ENCODE measurements at regions not wholly inside any gene's neighbourhood (a gene's known extent, or its start where the extent isn't known, plus 50 kb on each side); places are given as distances from the start of the nearest gene placed in this dataset.

DNA sequence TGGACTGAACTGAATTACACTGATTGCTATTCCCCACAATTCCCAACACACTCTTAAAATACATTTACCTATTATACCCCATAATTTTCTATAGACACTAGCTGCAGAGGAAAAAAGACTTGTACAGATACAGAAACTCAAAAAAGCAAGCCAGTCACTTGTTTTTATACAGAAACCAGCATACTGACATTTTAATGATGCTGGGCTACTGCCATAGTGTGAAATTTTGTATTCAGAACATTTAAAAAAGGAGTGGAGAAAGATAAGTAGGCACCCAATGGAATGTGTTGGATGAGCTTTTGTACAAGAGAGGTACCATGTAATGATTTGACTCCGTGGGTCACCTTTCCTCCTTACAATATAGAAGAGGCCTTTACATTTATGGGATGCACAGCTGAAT, 740.1 kb downstream of the PLCL1 start:
- H3K27ac ChIP-seq (ENCODE audit: low read depth in 1 of 2, low read length in 2 of 2), result no peak overlapping the region
- H3K9me3 ChIP-seq (ENCODE audit: control insufficient read depth in 1 of 2, insufficient read depth in 1 of 2, low read length in 2 of 2), result peaks cover 4 to 5% of the 10 kb centered on the region in 2 experiments
- H3K27me3 ChIP-seq (ENCODE audit: control insufficient read depth in 1 of 2, insufficient read depth in 2 of 2, low read length in 2 of 2), result no peaks in the 10 kb centered on the region
- no peaks in the 10 kb centered on the region for H3K36me3 Mint-ChIP-seq (ENCODE audit: low read depth)
- ATAC-seq (ENCODE audit: poor library complexity) (no peak), DNase-seq (no peak)
- POLR2A ChIA-PET, result no interaction called here
- CTCF ChIA-PET, result interaction anchor here (0.5 kb wide), 1 partner anchor 1702 kb away, joined by 4 read pairs; no protein-coding TSS in a partner anchor
- intact Hi-C loops (cut with DNase I, micrococcal nuclease), result loop anchor here in 1 of 2 experiments (10.0 kb wide), 1 partner anchor 1010 kb away; no protein-coding TSS in a partner anchor
- H3K4me1 ChIP-seq (ENCODE audit: insufficient read depth, low read length), result no peaks in the 10 kb centered on the region
- H3K4me3 Mint-ChIP-seq, result no peak overlapping the region
- H3K4me3 ChIP-seq (ENCODE audit: low read length), result no peak overlapping the region
- no peaks in the 10 kb centered on the region for H3K4me1 Mint-ChIP-seq (ENCODE audit: low read depth)
- no peak overlapping the region for H3K27ac Mint-ChIP-seq
- H3K27me3 Mint-ChIP-seq, result peaks cover 4% of the 10 kb centered on the region
- no peak for TF ChIP-seq CTCF (IDR thresholded peaks at IDR 0.05)
- H3K36me3 ChIP-seq (ENCODE audit: insufficient read depth, low read length), result no peaks in the 10 kb centered on the region
- no peaks in the 10 kb centered on the region for H3K9me3 Mint-ChIP-seq

DNA sequence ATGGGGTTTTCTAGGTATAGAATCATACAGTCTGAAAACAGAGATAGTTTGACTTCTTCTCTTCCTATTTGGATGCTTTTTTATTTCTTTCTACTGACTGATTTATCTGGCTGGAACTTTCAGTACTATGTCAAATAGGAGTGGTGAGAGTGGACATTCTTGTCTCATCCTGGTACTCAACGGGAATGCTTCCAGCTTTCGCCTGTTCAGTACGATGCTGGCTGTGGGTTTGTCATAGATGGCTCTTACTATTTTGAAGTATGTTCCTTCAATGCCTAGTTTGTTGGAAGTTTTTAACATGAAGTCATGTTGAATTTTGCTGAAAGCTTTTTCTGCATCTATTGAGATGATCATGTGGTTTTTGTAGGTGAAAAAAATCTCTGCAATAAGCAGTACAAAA, 730.4 kb downstream of the PLCL1 start:
- DNase-seq (no peak), ATAC-seq (ENCODE audit: poor library complexity) (no peak)
- intact Hi-C loops (cut with DNase I, micrococcal nuclease), result no loop called here
- no peak for TF ChIP-seq CTCF (IDR thresholded peaks at IDR 0.05)
- no peak overlapping the region for H3K27ac ChIP-seq (ENCODE audit: low read depth in 1 of 2, low read length in 2 of 2)
- ChIA-PET POLR2A (no interaction called here), CTCF (no interaction called here)
- no peaks in the 10 kb centered on the region for H3K4me1 ChIP-seq (ENCODE audit: insufficient read depth, low read length)
- peaks cover 2% of the 10 kb centered on the region for H3K9me3 Mint-ChIP-seq
- H3K27me3 Mint-ChIP-seq, result no peaks in the 10 kb centered on the region
- no peak overlapping the region for H3K4me3 ChIP-seq (ENCODE audit: low read length)
- no peaks in the 10 kb centered on the region for H3K9me3 ChIP-seq (ENCODE audit: control insufficient read depth in 1 of 2, insufficient read depth in 1 of 2, low read length in 2 of 2)
- H3K27ac Mint-ChIP-seq, result no peak overlapping the region
- no peaks in the 10 kb centered on the region for H3K4me1 Mint-ChIP-seq (ENCODE audit: low read depth)
- H3K36me3 Mint-ChIP-seq (ENCODE audit: low read depth), result no peaks in the 10 kb centered on the region
- no peak overlapping the region for H3K4me3 Mint-ChIP-seq
- H3K36me3 ChIP-seq (ENCODE audit: insufficient read depth, low read length), result no peaks in the 10 kb centered on the region
- H3K27me3 ChIP-seq (ENCODE audit: control insufficient read depth in 1 of 2, insufficient read depth in 2 of 2, low read length in 2 of 2), result no peaks in the 10 kb centered on the region

GRCh38 chr2:198525211-198525969, 721.0 kb downstream of the PLCL1 start:
- intact Hi-C loops (cut with DNase I, micrococcal nuclease), result no loop called here
- H3K27ac Mint-ChIP-seq, result no peak overlapping the region
- no peak overlapping the region for H3K4me3 Mint-ChIP-seq
- H3K27me3 Mint-ChIP-seq, result peaks cover 5% of the 10 kb centered on the region
- Histone ChIP-seq H3K36me3 (ENCODE audit: insufficient read depth, low read length) (no peaks in the 10 kb centered on the region), H3K9me3 (ENCODE audit: control insufficient read depth in 1 of 2, insufficient read depth in 1 of 2, low read length in 2 of 2) (no peaks in the 10 kb centered on the region), H3K27me3 (ENCODE audit: control insufficient read depth in 1 of 2, insufficient read depth in 2 of 2, low read length in 2 of 2) (no peaks in the 10 kb centered on the region), H3K4me1 (ENCODE audit: insufficient read depth, low read length) (no peaks in the 10 kb centered on the region), H3K4me3 (ENCODE audit: low read length) (no peak overlapping the region), H3K27ac (ENCODE audit: low read depth in 1 of 2, low read length in 2 of 2) (no peak overlapping the region)
- H3K4me1 Mint-ChIP-seq (ENCODE audit: low read depth), result no peaks in the 10 kb centered on the region
- no peak for TF ChIP-seq CTCF (IDR thresholded peaks at IDR 0.05)
- ATAC-seq (ENCODE audit: poor library complexity) (no peak), DNase-seq (no peak)
- peaks cover 2% of the 10 kb centered on the region for H3K9me3 Mint-ChIP-seq
- H3K36me3 Mint-ChIP-seq (ENCODE audit: low read depth), result no peaks in the 10 kb centered on the region
- CTCF ChIA-PET, result interaction anchor here (0.6 kb wide), 1 partner anchor 20 kb away, joined by 3 read pairs; no protein-coding TSS in a partner anchor
- POLR2A ChIA-PET, result no interaction called here
